ENCODE measurements at regions not wholly inside any gene's neighbourhood (a gene's known extent, or its start where the extent isn't known, plus 50 kb on each side); places are given as distances from the start of the nearest gene placed in this dataset.
"Not testable (repeated sequence)": the region's sequence is repeated elsewhere in the genome, so short reads cannot be mapped to it uniquely, and the experiment has no call there.

DNA sequence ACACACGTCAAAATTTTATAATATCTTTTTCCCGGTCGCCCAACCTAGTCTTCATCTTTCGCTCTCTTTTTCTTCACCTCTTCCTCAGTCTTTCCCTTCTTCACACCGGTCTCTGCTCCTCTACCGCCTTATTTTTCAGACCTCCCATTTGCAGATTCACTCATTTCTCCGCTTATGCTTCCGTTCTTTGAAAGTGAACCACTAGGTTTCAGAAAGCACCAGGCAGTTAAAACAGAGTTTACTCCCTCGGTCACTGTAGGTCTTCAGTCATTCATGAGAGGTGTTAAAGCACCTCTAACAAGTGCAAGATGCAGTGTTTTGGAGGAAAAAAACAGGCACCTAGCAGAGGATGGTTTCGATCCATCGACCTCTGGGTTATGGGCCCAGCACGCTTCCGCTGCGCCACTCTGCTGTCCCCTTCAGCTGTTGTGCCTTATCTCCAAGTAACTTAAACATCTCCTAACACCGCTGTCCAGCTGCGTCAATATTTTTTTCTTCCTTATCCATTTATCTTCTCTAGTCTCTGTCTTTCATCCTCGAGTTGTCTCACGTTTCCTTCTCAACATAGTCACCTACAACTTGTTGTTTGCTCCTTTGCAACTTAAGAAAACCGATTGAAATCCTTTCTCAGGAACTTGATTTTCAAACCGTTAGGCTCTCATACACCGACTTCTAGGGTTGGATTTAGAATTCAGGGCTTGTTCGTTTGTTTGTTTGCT, 119.7 kb upstream of the ZNF184 start:
- DNase-seq, result peak in 6 of 51 donors; percentile 2 to 13 (median 6)

DNA sequence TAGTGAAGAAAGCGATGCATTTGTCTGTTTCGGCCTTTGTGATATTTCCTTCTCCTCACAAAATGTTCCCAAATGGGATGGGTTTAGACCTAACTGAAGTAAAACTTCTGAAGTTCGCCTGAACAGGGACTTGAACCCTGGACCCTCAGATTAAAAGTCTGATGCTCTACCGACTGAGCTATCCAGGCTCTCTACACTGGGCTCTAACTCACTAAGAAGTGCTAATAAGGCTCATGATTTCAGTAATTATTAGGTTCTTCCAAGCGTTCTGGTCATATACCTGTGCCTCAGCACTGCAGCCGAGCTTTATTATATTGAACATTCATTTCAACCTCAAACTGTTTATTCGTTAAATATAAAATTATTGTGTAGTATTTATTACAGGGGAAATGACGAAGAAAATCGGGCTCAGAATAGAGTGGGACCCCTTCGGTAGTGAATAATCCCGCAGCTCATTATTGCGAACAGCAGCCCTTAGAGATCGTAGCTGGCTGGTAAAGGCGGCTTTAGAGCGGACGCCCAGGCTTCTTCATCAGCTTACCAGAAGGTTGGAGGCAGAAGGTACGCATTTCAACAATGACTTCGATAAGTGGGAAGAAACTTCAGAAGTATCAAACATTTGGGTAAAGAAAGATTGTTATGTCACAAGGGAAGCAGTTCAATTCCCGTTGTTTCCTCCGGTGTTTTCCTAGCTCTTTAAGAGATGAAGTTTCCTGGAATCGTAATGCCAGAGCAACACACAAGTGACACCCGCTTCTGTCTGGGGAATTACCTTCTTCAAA, 119.0 kb upstream of the ZNF184 start:
- no peak for DNase-seq

DNA sequence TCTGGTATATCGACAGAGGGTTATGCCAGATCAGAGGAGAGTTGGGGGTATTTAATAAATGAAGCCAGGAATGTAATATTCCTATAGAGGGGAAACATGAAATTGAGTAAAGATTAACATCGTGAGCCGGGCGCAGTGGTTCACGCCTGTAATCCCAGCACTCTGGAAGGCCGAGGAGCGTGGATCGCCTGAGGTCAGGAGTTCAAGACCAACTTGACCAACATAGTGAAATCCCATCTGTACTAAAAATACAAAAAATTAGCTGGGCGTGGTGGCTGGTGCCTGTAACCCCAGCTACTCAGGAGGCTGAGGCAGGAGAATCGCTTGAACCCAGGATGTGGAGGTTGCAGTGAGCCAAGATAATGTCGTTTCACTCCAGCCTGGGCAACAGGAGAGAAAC, 112.4 kb upstream of the ZNF184 start:
- not testable (repeated sequence) for DNase-seq

DNA sequence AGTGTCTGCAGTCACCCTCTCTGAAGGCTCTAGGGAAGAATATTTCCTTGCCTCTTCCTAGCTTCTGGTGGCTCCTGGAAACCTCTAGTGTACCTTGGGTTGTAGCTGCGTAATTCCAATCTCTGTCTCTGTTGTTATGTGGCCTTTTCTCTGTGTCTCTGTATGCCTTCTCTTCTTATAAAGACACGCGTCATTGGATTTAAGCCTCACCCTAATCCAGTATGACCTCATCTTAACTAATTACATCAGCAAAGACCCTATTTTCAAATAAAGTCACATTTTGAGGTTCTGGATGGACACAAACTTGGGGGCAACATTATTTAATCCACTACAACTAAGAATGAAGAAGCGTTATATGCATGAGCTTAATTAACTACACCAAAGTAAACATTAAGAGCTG, 111.4 kb upstream of the ZNF184 start:
- DNase-seq, result no peak

DNA sequence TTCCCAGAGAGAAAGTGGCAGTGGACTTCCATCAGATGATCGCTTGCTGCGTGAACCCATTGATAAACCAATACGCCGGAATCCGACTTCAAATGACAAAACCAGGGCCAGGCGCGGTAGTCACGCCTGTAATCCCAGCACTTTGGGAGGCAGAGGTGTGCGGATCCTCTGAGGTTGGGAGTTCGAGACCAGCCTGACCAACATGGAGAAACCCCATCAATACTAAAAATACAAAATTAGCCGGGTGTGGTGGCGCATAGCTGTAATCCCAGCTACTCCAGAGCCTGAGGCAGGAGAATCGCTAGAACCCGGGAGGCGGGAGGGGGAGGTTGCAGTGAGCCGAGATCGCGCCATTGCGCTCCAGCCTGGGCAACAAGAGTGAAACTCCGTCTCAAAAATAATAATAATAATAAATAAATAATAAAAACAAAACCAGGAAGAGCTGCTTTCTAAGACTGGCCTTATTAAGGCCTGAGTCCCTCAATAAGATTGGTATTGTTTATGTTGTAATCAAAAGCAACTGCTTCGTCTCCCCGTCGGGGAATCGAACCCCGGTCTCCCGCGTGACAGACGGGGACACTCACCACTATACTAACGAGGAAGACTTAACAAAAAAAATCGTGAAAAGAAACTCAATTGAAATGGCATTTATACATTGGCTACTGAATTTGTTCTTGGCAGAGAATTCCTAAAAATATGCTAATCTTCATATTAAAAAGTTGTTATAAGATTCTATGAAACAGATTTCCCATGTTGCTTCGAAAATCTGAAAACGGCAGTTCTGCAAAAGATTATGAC, 110.2 kb upstream of the ZNF184 start:
- peak in 7 of 51 donors; percentile 0 to 7 (median 2) for DNase-seq

DNA sequence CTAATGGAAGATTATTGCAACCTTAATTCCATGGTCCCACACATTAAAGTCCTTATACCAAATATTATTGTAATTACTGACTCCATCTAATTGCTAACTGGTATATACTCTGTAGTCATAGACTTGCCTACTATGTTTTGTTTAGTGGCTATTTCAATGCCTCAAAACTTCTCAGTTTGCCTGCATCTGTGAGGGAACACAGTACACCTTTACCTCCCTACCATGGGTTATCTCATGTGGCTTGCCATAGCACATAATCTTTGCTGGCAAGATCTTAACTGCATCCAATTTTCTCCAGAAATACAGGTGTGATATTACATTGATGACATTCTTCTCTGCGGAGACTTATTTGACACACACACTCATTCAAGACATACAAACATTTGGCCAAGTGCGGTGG, 107.1 kb upstream of the ZNF184 start:
- no peak for DNase-seq

DNA sequence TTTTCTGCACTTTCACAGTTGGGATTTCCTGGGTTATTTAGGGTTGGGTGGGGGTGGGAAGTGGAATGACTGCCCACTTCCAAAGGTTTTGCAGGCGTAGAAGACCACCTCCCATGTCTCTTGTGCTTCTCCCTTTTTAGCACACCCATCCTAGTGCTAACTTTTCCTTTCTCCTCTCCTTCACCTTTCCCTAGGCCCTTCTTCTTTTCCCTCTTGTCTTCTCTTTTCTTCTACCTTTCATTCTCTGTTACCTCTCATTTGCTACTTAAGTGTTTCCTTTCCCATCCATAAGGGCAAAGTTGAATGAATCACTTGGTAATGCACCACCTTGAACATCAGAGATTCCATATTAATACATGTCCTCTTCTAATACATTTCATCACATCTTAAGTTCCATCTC, 105.0 kb upstream of the ZNF184 start:
- DNase-seq, result no peak

DNA sequence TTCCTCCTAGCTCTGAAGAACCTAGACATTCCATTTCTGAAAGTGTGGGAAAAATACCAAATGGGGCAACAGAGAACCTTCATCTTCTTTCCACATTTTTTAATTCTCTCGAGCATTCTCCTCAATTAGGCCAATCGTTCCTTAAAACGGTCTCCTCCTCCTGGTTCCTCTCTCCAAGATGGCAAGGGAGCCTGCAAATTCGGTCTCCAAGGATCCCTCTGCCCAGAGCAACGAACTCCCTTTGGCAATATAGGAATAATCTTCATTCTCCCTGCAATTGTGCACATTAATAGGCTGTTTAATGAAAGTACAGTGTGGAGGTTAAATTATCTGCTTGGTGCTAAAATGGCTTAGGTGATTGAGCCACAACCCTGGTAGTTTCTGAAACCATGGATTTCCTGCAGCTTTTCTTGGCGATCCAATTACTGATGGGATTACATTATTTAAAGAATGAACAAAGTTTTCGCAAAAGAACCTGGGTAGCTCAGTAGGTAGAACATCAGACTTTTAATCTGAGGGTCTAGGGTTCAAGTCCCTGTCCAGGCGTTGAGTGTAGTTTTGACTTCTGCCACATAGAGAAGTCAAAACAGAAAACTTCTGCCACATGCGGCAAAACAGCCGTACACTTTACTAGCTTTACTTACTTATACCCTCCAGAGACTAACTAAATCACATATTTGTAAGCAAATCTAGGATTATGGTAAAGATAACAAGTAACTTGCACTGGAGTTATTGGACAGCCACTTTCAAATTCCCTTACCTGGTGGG, 102.9 kb upstream of the ZNF184 start:
- no peak for DNase-seq

DNA sequence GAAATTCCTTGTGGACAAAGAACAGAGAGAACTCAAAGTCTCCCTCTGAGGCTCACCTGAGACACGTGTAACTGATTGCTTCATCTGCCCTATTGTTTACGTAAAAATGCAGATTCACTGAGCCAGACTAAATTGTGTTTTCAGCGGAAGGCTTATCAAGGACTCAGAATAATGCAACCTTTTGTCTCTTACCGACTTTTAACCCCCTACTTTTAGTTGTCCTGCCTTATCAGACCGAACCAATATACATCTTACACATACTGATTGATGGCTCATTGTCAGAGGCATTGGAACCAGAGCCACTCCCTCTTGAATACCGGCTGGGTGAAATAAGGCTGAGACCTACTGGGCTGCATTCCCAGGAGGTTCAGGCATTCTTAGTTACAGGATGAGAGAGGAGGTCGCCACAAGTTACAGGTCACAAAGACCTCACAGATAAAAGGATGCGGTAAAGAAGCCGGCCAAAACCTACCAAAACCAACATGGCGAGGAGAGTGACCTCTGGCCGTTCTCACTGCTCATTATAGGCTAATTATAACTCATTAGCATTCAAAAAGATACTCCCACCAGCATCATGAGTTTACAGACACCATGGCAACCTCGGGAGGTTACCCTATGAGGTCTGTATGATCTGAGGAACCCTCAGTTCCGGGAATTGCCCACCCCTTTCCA, 95.5 kb upstream of the ZNF184 start:
- no peak for DNase-seq

DNA sequence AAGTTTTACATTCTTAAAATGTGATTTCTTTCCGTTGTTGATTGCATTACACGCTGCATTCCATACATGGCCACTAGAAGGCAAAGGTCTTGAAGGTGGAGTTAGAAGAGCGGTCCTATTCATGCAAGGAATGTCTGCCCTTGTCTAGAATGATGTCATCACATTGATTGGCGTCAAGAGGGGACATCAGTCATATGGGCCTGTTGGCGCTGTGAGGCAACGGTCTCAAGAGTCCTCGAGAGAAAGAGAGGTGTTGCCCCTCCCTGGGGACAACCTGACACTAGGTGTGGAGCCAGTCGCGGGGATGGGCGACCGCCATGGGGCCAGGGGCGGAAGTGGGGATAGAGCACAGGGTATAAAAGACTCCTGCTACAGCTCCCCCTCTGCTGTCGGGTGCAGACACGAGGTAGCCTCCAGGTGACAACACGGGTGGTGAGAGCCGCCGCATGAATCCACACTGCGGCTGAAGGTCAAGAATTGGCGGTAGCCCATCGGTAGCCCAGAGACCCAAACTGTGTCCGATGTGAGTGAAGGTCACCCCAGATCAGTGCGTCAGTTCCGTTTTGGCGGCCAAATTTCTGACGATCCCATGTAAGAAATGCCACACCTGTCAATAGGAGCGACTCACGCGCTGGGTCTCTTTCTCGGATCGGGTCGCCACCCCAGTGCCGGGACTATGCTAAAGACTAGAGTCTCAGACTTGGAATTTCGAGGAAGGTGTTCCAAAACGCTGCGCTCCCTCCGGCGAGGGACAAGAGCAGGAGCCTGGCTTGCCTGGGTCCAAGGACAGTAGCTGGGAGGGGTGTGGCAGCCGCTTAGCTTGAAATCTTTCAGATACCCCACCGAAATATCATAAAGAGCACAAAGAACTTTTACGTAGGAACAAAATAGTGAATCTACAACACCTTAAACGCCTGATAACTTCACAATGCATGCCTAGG, 93.2 kb upstream of the ZNF184 start:
- no peak for DNase-seq

DNA sequence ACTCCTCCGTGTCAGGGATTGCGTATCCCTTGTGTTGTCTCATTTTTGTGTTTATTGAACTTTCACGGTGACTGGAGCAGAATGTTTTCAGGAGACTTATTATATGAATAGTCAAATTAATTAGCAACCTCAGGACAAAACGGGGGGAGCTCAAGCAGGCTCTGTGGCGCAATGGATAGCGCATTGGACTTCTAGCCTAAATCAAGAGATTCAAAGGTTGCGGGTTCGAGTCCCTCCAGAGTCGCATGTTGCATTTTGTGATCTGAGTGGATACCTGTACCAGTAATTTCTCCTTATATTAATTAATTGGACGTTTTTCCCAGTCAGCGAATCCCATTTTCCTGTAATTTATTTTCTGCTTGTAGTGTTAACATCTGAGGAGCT, 89.1 kb upstream of the ZNF184 start:
- DNase-seq, result no peak

DNA sequence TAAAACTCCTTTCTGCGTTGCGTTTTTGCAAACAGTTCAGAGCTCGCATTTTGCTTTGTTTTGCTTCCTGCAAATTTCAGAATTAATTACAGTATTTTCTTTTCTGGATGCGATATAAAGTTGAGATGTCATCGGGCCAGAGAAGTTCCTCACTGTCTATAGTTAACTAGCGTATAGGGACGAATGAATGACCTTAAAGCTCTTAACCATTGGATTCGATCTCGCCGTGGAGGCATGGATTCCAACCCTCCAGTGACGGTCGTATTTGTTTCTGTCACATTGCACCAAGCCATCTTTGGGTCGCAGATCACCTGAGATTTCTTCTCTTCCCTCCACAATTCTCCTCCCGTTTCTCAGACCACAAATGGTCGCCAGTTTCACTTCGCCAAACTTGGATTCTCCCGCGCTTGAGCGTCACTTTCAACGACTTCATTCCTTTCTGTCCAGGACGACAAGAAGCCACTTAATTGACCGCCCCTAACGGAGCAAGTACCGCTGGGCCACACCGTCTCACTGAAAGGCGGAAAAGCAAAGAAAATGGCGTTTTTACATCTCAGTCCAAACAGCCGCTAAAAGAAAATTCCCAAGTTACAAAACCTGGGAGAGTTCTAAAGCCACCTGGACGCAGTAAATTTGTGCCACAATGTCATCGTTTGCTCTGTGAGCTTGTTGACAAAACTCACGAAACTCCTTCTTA, 85.3 kb upstream of the ZNF184 start:
- DNase-seq, result no peak

DNA sequence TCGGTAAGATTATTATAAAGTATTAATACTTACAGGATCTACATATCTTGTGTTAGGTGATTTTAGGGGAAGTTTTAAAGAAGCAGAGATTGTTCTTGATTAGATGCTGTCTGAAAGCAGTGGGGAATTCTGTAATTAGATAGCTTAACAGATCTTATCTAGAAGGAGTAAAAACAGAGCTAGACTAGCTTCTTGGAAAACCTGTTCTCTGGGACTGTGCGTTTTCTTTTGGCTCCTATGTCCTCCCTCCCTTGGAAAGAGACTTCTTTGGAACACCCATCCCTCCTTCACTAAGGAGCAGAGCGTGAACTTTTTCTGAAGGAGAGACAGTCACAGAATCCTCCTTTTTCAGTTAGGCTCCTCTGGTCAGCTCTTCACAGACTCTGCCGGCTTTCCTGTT, 83.5 kb upstream of the ZNF184 start:
- no peak for DNase-seq

DNA sequence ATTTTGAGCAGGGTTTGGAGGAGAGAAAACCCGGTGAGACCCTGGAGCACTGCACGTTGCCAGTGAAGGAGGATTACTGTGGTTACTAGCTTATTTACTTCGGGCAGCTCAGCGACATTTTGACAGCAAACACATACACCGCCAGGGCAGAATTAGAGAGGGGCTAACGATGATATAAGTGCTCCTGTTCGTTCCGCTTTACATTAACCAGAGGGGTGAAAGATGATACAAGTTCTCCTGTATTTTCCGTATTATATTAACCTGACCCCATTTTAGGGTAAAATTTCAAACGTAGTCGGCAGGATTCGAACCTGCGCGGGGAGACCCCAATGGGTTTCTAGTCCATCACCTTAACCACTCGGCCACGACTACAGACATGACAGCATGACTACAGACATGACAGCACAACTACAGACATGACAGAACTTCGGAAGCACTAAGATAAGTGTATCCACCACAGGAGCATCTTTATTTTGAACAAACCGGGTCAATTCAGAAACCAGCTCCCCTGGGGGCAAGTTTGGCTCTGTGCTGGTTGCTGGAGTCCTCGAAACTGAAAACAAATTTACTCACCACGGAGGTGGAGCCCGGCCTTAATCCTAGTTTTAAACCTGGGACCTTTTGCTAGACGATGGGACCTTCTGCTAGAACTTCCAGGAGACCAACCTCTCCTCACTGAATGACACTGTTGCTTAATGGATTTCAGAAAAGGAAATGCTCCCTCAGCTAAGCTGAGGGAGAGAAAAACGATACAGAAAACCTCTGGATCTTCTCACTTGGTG, 80.4 kb upstream of the ZNF184 start:
- no peak for DNase-seq

DNA sequence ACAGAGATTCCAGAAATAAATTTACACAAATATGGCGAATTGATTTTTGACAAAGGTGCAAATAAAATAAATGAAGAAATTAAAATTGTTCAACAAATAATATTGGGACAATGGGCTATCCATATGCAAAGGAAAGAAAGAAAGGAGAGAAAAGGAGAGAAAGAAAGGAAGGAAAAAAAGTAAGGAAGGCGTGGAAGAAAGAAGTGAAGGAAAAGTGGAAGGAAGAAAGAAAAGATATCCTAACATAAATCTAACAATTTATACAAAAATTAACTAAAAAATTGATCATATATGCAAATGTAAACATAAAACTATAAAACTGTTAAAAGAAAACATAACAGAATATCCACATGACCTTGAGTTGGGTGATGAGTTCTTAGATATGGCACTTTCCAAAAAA, 78.7 kb upstream of the ZNF184 start:
- DNase-seq, result no peak

DNA sequence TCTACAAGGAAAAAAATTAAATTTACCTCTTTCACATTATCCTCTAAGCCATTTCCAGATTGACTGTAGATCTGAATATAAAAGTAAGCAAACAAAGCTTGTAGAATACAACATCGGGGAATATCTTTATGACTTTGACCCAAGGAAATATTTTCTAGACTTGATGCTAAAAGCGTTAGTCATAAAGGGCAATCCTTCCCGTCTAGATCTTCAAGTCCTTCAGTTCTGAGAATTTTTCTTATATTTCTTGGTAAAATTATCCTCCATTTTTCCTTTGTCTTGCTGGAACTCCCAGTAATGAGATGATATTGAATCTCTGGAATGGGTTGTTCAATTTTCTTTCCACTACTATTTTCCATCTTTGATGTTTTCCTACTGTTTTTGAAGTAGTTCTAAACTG, 77.8 kb upstream of the ZNF184 start:
- no peak for DNase-seq

DNA sequence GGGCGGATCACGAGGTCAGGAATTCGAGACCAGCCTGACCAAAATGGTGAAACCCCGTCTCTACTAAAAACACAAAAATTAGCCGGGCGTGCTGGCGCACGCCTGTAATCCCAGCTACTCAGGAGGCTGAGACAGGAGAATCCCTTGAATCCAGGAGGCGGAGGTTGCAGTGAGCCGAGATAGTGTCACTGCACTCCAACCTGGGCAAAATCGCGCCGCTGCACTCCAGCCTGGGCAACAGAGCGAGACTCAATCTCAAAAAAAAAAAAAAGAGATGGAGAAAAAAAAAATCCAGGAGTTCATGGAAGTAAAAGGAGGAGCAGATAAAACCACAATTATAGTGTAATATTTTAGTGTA, 76.3 kb upstream of the ZNF184 start:
- not testable (repeated sequence) for DNase-seq

Data from hypothalamus (tissue), 51 donors.